ENCODE measurements at regions not wholly inside any gene's neighbourhood (a gene's known extent, or its start where the extent isn't known, plus 50 kb on each side); places are given as distances from the start of the nearest gene placed in this dataset.

DNA sequence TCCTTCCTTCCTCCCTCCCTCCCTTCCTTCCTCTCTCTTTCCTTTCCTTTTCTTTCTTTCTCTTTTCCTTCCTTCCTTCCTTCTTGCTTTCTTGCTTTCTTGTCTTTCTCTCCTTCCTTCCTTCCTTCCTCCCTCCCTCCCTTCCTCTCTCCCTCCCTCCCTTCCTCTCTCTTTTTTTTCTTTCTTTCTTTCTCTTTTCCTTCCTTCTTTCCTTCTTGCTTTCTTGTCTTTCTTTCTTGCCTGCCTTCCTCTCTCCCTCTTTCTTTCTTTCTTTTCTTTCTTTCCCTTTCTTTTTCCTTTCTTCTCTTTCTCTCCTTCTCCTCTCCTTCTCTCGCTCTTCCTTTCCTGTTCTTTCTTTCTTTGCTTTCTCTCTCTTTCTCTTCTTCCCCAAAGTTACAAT, 728.4 kb upstream of the ADAMTS5 start:
- DNase-seq (ENCODE audit: low spot score): no peak

DNA sequence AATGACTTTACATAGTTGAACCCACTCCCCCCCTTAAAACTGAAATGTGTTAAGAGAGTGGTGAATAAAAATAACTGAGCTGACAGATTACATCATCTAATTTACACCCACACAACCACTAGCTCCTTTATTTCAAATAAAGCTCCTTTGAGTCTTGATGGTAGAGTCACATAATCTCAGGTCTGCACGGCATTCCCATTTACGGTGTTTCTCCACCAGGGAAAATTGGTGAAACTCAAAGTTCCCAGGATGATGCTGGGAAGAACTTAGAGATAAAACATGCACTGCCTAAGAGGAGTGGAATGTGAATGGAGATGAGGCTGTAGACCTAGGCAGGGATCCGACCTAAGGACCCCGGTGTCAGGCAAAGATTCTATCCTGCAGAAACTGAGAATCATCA, 727.8 kb upstream of the ADAMTS5 start:
- DNase-seq (ENCODE audit: low spot score): no peak

DNA sequence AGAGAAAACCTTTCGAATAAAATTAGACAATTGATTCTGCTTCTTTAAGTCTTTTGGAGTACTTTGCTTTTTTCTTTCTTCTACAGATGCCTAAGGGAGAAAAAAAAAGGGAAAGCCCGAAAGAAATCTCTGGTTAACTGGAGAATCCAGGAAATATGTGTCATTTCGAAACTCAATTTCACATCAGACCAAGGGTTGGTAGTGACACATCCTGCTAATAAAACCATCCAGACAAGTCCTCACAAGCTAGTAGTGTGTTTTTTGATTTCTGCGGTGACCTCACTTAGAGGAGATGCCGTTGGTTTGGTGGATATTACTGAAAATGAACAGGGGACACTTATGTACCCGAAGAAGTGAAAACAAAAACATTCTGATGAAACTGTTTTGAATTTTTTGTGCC, 726.5 kb upstream of the ADAMTS5 start:
- DNase-seq (ENCODE audit: low spot score): peak; percentile 79

DNA sequence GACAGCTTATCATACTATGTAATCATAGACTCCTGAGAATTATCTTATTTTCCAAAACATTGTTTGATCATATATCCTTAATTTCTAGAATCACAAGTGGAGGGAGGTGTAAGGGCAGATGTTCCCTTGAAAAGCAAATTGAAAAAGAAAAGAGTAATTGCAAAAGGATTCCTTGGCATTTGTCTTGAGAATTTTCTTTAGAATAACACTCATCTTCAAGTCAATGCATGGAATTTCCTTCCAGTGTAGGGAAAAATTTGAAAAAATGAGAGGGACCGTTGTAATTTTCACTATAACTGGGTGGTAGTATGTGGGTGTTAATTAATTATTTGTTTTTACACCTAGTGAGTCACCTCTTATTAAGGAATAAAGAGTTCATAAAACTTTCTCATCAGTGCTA, 724.6 kb upstream of the ADAMTS5 start:
- no peak for DNase-seq (ENCODE audit: low spot score)

DNA sequence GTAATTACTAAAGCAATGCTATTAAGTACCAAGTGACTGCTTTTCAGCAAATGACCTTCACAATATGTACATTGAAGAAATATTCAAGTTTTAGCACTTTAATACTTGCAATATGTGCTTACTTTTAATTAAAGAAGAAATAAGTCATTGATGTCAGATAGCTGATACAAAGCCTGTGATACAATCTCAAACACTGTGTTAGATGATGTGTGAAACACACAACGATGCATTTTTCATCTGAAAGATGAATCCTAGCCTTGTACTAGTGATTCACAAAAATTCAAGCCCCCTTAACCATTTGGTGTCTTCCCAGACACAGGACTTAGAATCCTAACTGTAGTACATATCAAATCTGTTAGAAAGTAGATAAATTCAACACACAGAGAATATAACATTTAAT, 724.1 kb upstream of the ADAMTS5 start:
- DNase-seq (ENCODE audit: low spot score): no peak

GRCh38 chr21:27690426-27690825, 723.5 kb upstream of the ADAMTS5 start:
- no peak for DNase-seq (ENCODE audit: low spot score)

- no peak for DNase-seq (ENCODE audit: low spot score)
Observed at GRCh38 chr21:27688773-27689172, 721.9 kb upstream of the ADAMTS5 start.

DNA sequence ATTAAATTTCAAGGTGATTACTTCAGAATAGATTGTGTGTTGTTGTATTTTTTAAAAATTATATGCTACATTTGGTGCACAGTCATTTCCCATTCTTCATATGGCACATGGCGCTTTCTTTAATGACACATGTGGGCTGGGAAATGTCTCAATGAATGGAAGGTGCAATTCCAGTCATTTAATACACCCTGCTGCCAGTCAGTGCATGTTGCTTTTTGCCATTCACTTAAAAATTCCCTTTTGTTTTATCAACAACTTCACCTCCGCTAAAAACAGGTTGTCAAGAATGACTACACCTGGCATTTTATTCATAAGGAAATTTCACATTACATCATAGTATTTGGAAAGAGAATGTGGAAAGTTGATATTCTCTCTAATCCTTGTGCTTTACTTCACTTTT, 716.4 kb upstream of the ADAMTS5 start:
- no peak for DNase-seq (ENCODE audit: low spot score)

DNA sequence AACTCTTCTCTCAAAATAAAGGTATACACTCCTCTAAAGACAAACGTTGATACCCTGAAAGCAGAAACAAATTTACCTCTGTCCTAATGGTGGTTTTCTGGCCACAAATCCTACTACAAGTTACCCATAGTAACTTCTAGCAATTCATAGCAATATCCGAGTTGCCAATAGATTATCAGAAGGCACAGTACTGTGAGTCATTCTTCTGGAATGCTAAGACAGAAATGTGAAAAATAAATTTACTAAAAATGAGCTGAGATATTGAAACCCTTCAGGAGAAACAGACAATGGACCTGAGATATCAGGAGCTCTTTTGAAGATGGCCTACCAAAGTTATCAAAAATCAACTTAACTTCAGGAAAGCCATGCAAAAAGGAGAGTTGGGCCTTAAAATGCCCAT, 715.0 kb upstream of the ADAMTS5 start:
- no peak for DNase-seq (ENCODE audit: low spot score)

DNA sequence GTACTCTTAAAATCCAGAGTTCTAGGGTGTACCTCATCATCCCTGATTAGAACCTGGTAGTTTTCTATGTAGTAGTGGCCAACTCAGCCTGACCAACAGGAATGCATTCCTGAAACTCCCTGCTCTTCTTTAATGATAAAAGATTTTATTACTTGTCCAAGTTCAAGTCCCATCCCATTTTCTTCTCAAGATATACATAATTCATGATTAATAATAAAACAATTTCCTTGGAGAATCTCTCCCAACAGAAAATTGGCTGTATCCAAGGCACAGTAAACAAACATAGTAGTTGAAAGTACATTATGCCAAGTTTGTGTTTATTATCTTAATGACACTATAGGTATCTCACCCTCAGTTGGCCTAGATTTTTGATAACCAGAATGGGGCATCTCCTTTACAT, 714.1 kb upstream of the ADAMTS5 start:
- DNase-seq (ENCODE audit: low spot score): peak; percentile 8

DNA sequence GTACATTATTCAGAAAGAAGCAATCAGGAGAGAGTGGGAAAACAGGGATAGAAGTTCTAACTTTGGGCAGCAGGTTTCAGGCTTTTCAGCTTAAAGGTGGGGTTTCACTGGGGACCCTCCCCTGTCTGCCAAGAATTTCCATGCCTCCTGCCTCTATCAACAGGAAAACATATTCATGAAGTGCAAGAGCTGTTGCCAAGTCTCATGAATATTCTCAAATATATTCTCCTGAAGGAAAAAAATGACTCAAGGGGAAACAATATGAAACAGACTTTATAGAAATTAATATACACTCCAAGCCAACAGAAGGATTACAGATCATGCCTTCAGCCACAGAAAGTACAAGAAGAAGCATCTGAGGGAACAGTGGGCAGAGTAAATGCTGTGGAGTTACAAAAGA, 713.3 kb upstream of the ADAMTS5 start:
- no peak for DNase-seq (ENCODE audit: low spot score)

GRCh38 chr21:27678511-27678910, 711.6 kb upstream of the ADAMTS5 start:
- no peak for DNase-seq (ENCODE audit: low spot score)

- DNase-seq (ENCODE audit: low spot score): peak; percentile 6
Observed at GRCh38 chr21:27677546-27677945, 710.7 kb upstream of the ADAMTS5 start.

GRCh38 chr21:27675306-27675705, 708.4 kb upstream of the ADAMTS5 start:
- no peak for DNase-seq (ENCODE audit: low spot score)

GRCh38 chr21:27674041-27674615, 707.2 kb upstream of the ADAMTS5 start:
- DNase-seq (ENCODE audit: low spot score): peak; percentile 88

- DNase-seq (ENCODE audit: low spot score): no peak
Observed at GRCh38 chr21:27673581-27673980, 706.7 kb upstream of the ADAMTS5 start.

DNA sequence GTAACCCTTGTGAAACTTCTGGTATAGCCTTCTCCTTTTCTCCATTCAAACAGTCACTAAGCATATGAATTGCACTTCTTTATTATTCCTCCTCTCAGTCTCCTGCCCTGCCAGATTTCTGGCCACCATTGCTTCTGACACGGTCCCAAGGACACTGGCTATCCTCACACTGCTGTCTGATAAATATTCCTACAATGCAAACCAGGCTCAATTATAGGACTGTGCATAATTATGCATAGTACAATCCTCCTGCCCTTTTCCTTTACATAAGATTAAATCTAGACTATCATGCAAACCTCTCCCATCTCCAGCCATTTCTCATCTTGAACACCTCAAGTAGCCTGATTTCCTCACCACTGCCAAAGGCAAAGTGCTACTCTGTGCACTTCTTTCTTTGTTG, 704.3 kb upstream of the ADAMTS5 start:
- DNase-seq (ENCODE audit: low spot score): no peak

DNA sequence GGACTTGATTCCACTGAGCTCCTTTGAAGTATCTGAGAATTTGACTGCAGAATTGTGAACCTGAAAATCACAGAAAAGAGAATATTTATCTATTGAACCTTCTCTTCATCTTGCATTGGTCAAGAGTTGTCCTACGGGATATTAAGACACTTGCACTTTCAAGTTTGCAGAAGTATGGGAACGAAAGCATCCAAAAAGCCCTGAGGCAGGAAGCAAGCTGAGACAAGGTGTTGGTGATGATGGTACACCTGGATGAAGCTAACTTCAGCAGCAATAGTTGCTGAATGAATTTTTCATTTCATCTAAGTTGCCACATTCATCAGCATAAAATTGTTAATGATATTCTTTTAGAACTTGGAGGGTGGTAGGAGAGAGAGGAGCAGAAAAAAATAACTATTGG, 686.6 kb upstream of the ADAMTS5 start:
- DNase-seq (ENCODE audit: low spot score): no peak

GRCh38 chr21:27649762-27650161, 682.9 kb upstream of the ADAMTS5 start:
- no peak for DNase-seq (ENCODE audit: low spot score)

GRCh38 chr21:27649323-27649722, 682.4 kb upstream of the ADAMTS5 start:
- peak; percentile 74 for DNase-seq (ENCODE audit: low spot score)

GRCh38 chr21:27648560-27648959, 681.7 kb upstream of the ADAMTS5 start:
- DNase-seq (ENCODE audit: low spot score): peak; percentile 82

GRCh38 chr21:27647921-27648320, 681.0 kb upstream of the ADAMTS5 start:
- no peak for DNase-seq (ENCODE audit: low spot score)

GRCh38 chr21:27647401-27647800, 680.5 kb upstream of the ADAMTS5 start:
- no peak for DNase-seq (ENCODE audit: low spot score)

- no peak for DNase-seq (ENCODE audit: low spot score)
Observed at GRCh38 chr21:27646691-27647090, 679.8 kb upstream of the ADAMTS5 start.

DNA sequence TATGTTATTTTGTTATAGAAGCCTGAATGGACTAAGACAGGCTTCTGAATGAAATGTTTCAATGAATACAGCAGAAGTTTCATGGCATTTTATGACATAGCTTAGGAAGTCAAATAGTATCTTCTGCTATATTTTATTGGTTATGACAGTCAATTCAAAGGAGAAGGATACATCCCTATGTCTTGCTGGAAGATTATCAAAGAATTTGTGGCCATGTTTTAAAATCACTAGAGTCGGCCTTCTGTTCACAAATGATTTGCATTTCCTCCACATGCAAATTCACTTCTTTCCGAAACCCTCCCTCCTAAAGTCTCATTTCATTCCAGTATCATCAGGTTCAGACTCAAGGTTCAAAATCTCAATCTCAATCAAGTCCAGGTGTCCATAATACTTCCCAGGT, 679.2 kb upstream of the ADAMTS5 start:
- DNase-seq (ENCODE audit: low spot score): no peak
